OCI-LY3 (cell line): ENCODE measurements at regions not wholly inside any gene's neighbourhood (a gene's known extent, or its start where the extent isn't known, plus 50 kb on each side); places are given as distances from the start of the nearest gene placed in this dataset.

Experiments used
- H2AFZ ChIP-seq: fragments of 200-600, 300-600 bp; shearing (Covaris generic); 2 replicates; pipeline ENCODE4 v1.6.0; 2014; ENCODE audit warnings: antibody characterized with exemption, low read depth, low read length
- H3K27ac ChIP-seq: fragments of 200-600, 300-600 bp; sonication (generic); 2 replicates; pipeline ENCODE4 v1.5.1; 2014; ENCODE audit warnings: mild to moderate bottlenecking, low read length, moderate library complexity, mixed read lengths
- H3K27me3 ChIP-seq: fragments of 200-600, 300-600 bp; sonication (generic); 2 replicates; pipeline ENCODE4 v1.6.1; 2014; ENCODE audit warnings: low read depth, low read length, mixed read lengths
- H3K36me3 ChIP-seq: fragments of 200-600, 300-600 bp; sonication (generic); replicated peaks from 2 replicates; pipeline ENCODE3; 2014; ENCODE audit warnings: low read depth, low read length, mixed read lengths
- H3K4me1 ChIP-seq: fragments of 300-600, 200-600 bp; sonication (generic); 2 replicates; pipeline ENCODE4 v1.6.1; 2014; ENCODE audit warnings: low read length, mixed read lengths
- H3K4me2 ChIP-seq: fragments of 200-600, 300-600 bp; sonication (generic); 2 replicates; pipeline ENCODE4 v1.6.1; 2014; ENCODE audit warnings: low read length, mixed read lengths
- H3K4me3 ChIP-seq: fragments of 300-600, 200-600 bp; sonication (generic); 2 replicates; pipeline ENCODE4 v1.5.1; 2014; ENCODE audit warnings: antibody characterized with exemption, mild to moderate bottlenecking, low read length, moderate library complexity
- H3K79me2 ChIP-seq: fragments of 300-600, 200-600 bp; shearing (Covaris generic); 2 replicates; pipeline ENCODE4 v1.6.1; 2014; ENCODE audit warnings: mild to moderate bottlenecking, low read length, mixed read lengths
- H3K9ac ChIP-seq: fragments of 300-600, 200-600 bp; shearing (Covaris generic); 2 replicates; pipeline ENCODE4 v1.6.0; 2014; ENCODE audit warnings: mild to moderate bottlenecking, low read length, moderate library complexity
- H3K9me3 ChIP-seq: fragments of 200-600, 300-600 bp; shearing (Covaris generic); 2 replicates; pipeline ENCODE4 v1.6.1; 2014; ENCODE audit warnings: low read length, mixed read lengths; ENCODE audit not compliant: insufficient read depth
- H4K20me1 ChIP-seq: fragments of 200-600, 300-600 bp; sonication (generic); 2 replicates; pipeline ENCODE4 v1.6.1; 2016; ENCODE audit warnings: low read length, mixed read lengths; ENCODE audit not compliant: insufficient read depth
- CTCF ChIP-seq: fragments of 200-600, 300-600 bp; sonication (generic); IDR thresholded peaks from 2 replicates; pipeline ENCODE4 v1.5.1; 2014; ENCODE audit warnings: antibody characterized with exemption, low read length, low read depth
- EZH2phosphoT487 ChIP-seq: fragments of 200-600 bp; shearing (Covaris generic); IDR thresholded peaks from 2 replicates; pipeline ENCODE4 v1.6.1; 2018; ENCODE audit warnings: antibody characterized with exemption, mixed run types, low read depth

DNA sequence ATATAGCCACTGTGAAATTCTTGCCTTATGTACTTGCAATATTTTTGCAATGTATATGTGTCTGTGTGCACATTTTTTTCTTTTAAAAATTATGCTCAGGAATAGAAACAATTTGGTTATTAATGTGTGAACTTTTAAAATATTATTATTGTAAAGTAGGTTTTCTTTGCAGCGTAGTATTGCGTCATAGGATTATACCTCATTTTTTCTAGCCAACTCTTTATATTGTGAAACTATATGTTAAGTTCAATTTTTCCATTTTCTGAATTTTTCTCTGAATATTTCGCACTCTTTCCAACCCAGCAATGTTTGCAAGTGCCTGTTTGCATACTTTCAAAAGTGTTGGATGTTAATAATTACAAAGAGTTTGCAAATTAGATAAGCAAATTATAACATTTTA lies 471.6 kb upstream of the LMO3 start:
- Histone ChIP-seq H4K20me1 (no peaks in the 10 kb centered on the region), H3K9ac (no peak overlapping the region), H3K4me1 (no peaks in the 10 kb centered on the region), H3K4me2 (no peak overlapping the region), H3K4me3 (no peak overlapping the region), H3K36me3 (no peaks in the 10 kb centered on the region), H3K9me3 (no peaks in the 10 kb centered on the region), H2AFZ (no peak overlapping the region), H3K27me3 (no peaks in the 10 kb centered on the region), H3K27ac (no peak overlapping the region), H3K79me2 (no peaks in the 10 kb centered on the region)
- TF ChIP-seq EZH2phosphoT487 (no peak), CTCF (no peak)

DNA sequence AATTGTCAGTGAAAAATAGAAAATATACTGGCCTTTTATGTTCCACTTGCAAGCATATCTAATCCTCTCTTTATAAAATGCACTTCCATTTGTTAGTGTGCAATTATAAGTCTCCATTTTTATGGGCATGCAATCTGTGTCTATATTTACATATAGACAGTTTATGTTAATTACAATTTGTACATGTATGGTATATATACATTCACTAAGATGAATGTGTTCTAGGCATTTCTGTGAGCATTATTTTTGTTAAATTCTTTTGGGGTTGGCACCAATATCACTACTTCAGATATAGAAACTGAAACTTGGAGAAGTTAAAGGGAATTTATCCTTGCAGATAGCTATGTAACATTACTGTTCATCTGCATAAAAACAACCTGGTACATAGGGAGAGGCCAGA lies 470.8 kb upstream of the LMO3 start:
- H3K4me3 ChIP-seq, result no peak overlapping the region
- no peaks in the 10 kb centered on the region for H3K9me3 ChIP-seq
- no peaks in the 10 kb centered on the region for H3K79me2 ChIP-seq
- H4K20me1 ChIP-seq, result no peaks in the 10 kb centered on the region
- no peaks in the 10 kb centered on the region for H3K4me1 ChIP-seq
- H3K36me3 ChIP-seq, result no peaks in the 10 kb centered on the region
- H3K4me2 ChIP-seq, result no peak overlapping the region
- no peak overlapping the region for H3K9ac ChIP-seq
- no peaks in the 10 kb centered on the region for H3K27me3 ChIP-seq
- H2AFZ ChIP-seq, result no peak overlapping the region
- TF ChIP-seq EZH2phosphoT487, result no peak
- no peak for TF ChIP-seq CTCF
- no peak overlapping the region for H3K27ac ChIP-seq

- Histone ChIP-seq H2AFZ (no peak overlapping the region), H3K9me3 (no peaks in the 10 kb centered on the region), H3K4me2 (no peak overlapping the region), H3K4me1 (no peaks in the 10 kb centered on the region), H3K79me2 (no peaks in the 10 kb centered on the region), H3K27ac (no peak overlapping the region), H3K36me3 (no peaks in the 10 kb centered on the region), H4K20me1 (no peaks in the 10 kb centered on the region), H3K9ac (no peak overlapping the region), H3K27me3 (no peaks in the 10 kb centered on the region), H3K4me3 (no peak overlapping the region)
- TF ChIP-seq CTCF (no peak), EZH2phosphoT487 (no peak)
These were observed 470.2 kb upstream of the LMO3 start for GRCh38 chr12:17076028-17076744.

GRCh38 chr12:17064834-17065233 lies 458.9 kb upstream of the LMO3 start:
- no peak overlapping the region for H2AFZ ChIP-seq
- no peaks in the 10 kb centered on the region for H4K20me1 ChIP-seq
- no peaks in the 10 kb centered on the region for H3K4me1 ChIP-seq
- H3K9me3 ChIP-seq, result no peaks in the 10 kb centered on the region
- no peak overlapping the region for H3K4me3 ChIP-seq
- no peak overlapping the region for H3K4me2 ChIP-seq
- H3K79me2 ChIP-seq, result no peaks in the 10 kb centered on the region
- H3K36me3 ChIP-seq, result no peaks in the 10 kb centered on the region
- no peak overlapping the region for H3K9ac ChIP-seq
- H3K27me3 ChIP-seq, result no peaks in the 10 kb centered on the region
- TF ChIP-seq EZH2phosphoT487, result no peak
- TF ChIP-seq CTCF, result no peak
- H3K27ac ChIP-seq, result no peak overlapping the region
